HUES48 (cell line): ENCODE measurements at regions not wholly inside any gene's neighbourhood (a gene's known extent, or its start where the extent isn't known, plus 50 kb on each side); places are given as distances from the start of the nearest gene placed in this dataset.

Experiments used
- H3K27ac ChIP-seq: one replicate; pipeline ENCODE4 v1.7.0; 2013; ENCODE audit warnings: low read depth, low read length, inconsistent platforms
- H3K27me3 ChIP-seq: 2 replicates; pipeline ENCODE4 v1.6.1; 2013; ENCODE audit warnings: mild to moderate bottlenecking, low read length; ENCODE audit not compliant: control insufficient read depth, insufficient read depth
- H3K36me3 ChIP-seq: 2 replicates; pipeline ENCODE4 v1.6.1; 2013; ENCODE audit warnings: low read length; ENCODE audit not compliant: control insufficient read depth, insufficient read depth
- H3K4me1 ChIP-seq: 2 replicates; pipeline ENCODE4 v1.6.1; 2013; ENCODE audit warnings: mild to moderate bottlenecking, low read length; ENCODE audit not compliant: control insufficient read depth, insufficient read depth
- H3K4me3 ChIP-seq: 2 replicates; pipeline ENCODE4 v1.5.1; 2013; ENCODE audit warnings: mild to moderate bottlenecking, low read depth, low read length
- H3K9ac ChIP-seq: 2 replicates; pipeline ENCODE4 v1.6.1; 2013; ENCODE audit warnings: mild to moderate bottlenecking, low read depth, low read length, moderate library complexity
- H3K9me3 ChIP-seq: 2 replicates; pipeline ENCODE4 v1.6.1; 2013; ENCODE audit warnings: low read length; ENCODE audit not compliant: control insufficient read depth, insufficient read depth

- Histone ChIP-seq H3K4me1 (no peaks in the 10 kb centered on the region), H3K27me3 (no peaks in the 10 kb centered on the region), H3K9me3 (no peaks in the 10 kb centered on the region), H3K9ac (no peak overlapping the region), H3K36me3 (no peaks in the 10 kb centered on the region), H3K4me3 (no peak overlapping the region), H3K27ac (no peak overlapping the region)
Observed at GRCh38 chr1:83813576-83813975, 185.4 kb downstream of the TTLL7 start.

GRCh38 chr1:83810144-83810543 lies 188.8 kb downstream of the TTLL7 start:
- H3K4me1 ChIP-seq = peaks cover 7% of the 10 kb centered on the region; the same call in 1 of the 2 replicates
- H3K36me3 ChIP-seq = no peaks in the 10 kb centered on the region
- H3K9me3 ChIP-seq = no peaks in the 10 kb centered on the region
- H3K27ac ChIP-seq = no peak overlapping the region
- no peak overlapping the region for H3K9ac ChIP-seq
- no peaks in the 10 kb centered on the region for H3K27me3 ChIP-seq
- H3K4me3 ChIP-seq = no peak overlapping the region

GRCh38 chr1:83808536-83808935 lies 190.4 kb downstream of the TTLL7 start:
- Histone ChIP-seq H3K36me3 (no peaks in the 10 kb centered on the region), H3K27ac (no peak overlapping the region)

GRCh38 chr1:83807821-83808220 lies 191.1 kb downstream of the TTLL7 start:
- H3K27ac ChIP-seq = no peak overlapping the region
- H3K9me3 ChIP-seq = no peaks in the 10 kb centered on the region
- H3K9ac ChIP-seq = no peak overlapping the region
- H3K4me1 ChIP-seq = peaks cover 7% of the 10 kb centered on the region; the same call in 1 of the 2 replicates
- H3K27me3 ChIP-seq = no peaks in the 10 kb centered on the region
- H3K36me3 ChIP-seq = no peaks in the 10 kb centered on the region
- no peak overlapping the region for H3K4me3 ChIP-seq

More at GRCh38 chr1:83808536-83808935, 190.4 kb downstream of the TTLL7 start:
- Histone ChIP-seq H3K4me3 (no peak overlapping the region), H3K9ac (no peak overlapping the region), H3K27me3 (no peaks in the 10 kb centered on the region), H3K9me3 (no peaks in the 10 kb centered on the region), H3K4me1 (peaks cover 7% of the 10 kb centered on the region; the same call in 1 of the 2 replicates)

- no peak overlapping the region for H3K9ac ChIP-seq
- no peaks in the 10 kb centered on the region for H3K9me3 ChIP-seq
- peaks cover 7% of the 10 kb centered on the region; the same call in 1 of the 2 replicates for H3K4me1 ChIP-seq
- no peaks in the 10 kb centered on the region for H3K27me3 ChIP-seq
- H3K4me3 ChIP-seq = no peak overlapping the region
- no peak overlapping the region for H3K27ac ChIP-seq
- H3K36me3 ChIP-seq = no peaks in the 10 kb centered on the region
Observed at GRCh38 chr1:83807231-83807630, 191.7 kb downstream of the TTLL7 start.

GRCh38 chr1:83805921-83806320 lies 193.0 kb downstream of the TTLL7 start:
- Histone ChIP-seq H3K27ac (no peak overlapping the region), H3K4me3 (no peak overlapping the region), H3K36me3 (no peaks in the 10 kb centered on the region), H3K9me3 (no peaks in the 10 kb centered on the region), H3K9ac (no peak overlapping the region), H3K27me3 (no peaks in the 10 kb centered on the region), H3K4me1 (peaks cover 7% of the 10 kb centered on the region; the same call in 1 of the 2 replicates)

GRCh38 chr1:83802460-83803152 lies 196.3 kb downstream of the TTLL7 start:
- peaks cover 19% of the 10 kb centered on the region; the same call in 1 of the 2 replicates for H3K4me1 ChIP-seq
- H3K27me3 ChIP-seq = no peaks in the 10 kb centered on the region
- no peaks in the 10 kb centered on the region for H3K9me3 ChIP-seq
- H3K27ac ChIP-seq = no peak overlapping the region
- H3K36me3 ChIP-seq = no peaks in the 10 kb centered on the region
- H3K9ac ChIP-seq = no peak overlapping the region
- no peak overlapping the region for H3K4me3 ChIP-seq

GRCh38 chr1:83802023-83802422 lies 196.9 kb downstream of the TTLL7 start:
- H3K9me3 ChIP-seq = no peaks in the 10 kb centered on the region
- no peak overlapping the region for H3K9ac ChIP-seq
- H3K4me1 ChIP-seq = peaks cover 19% of the 10 kb centered on the region; the same call in 1 of the 2 replicates
- no peaks in the 10 kb centered on the region for H3K36me3 ChIP-seq
- H3K4me3 ChIP-seq = no peak overlapping the region
- H3K27ac ChIP-seq = no peak overlapping the region
- no peaks in the 10 kb centered on the region for H3K27me3 ChIP-seq

- Histone ChIP-seq H3K27ac (no peak overlapping the region), H3K4me3 (no peak overlapping the region), H3K9ac (no peak overlapping the region), H3K9me3 (no peaks in the 10 kb centered on the region), H3K27me3 (no peaks in the 10 kb centered on the region), H3K36me3 (no peaks in the 10 kb centered on the region), H3K4me1 (peaks cover 17% of the 10 kb centered on the region; the same call in 1 of the 2 replicates)
Observed at GRCh38 chr1:83800066-83800465, 198.9 kb downstream of the TTLL7 start.

GRCh38 chr1:83799594-83799993 lies 199.3 kb downstream of the TTLL7 start:
- peaks cover 17% of the 10 kb centered on the region; the same call in 1 of the 2 replicates for H3K4me1 ChIP-seq
- H3K36me3 ChIP-seq = no peaks in the 10 kb centered on the region

GRCh38 chr1:83798965-83799364 lies 200.0 kb downstream of the TTLL7 start:
- Histone ChIP-seq H3K27ac (no peak overlapping the region), H3K4me3 (no peak overlapping the region), H3K9ac (no peak overlapping the region), H3K4me1 (peaks cover 17% of the 10 kb centered on the region; the same call in 1 of the 2 replicates), H3K9me3 (no peaks in the 10 kb centered on the region), H3K27me3 (no peaks in the 10 kb centered on the region), H3K36me3 (no peaks in the 10 kb centered on the region)

More at GRCh38 chr1:83799594-83799993, 199.3 kb downstream of the TTLL7 start:
- no peaks in the 10 kb centered on the region for H3K27me3 ChIP-seq
- H3K9me3 ChIP-seq = no peaks in the 10 kb centered on the region
- no peak overlapping the region for H3K9ac ChIP-seq
- H3K27ac ChIP-seq = no peak overlapping the region
- H3K4me3 ChIP-seq = no peak overlapping the region
